H9 (cell line): ENCODE measurements at regions not wholly inside any gene's neighbourhood (a gene's known extent, or its start where the extent isn't known, plus 50 kb on each side); places are given as distances from the start of the nearest gene placed in this dataset.
A peak's percentile ranks its signal among the peaks of the same experiment; 100 is the strongest.

ENCODE experiments used
- DNase-seq: peaks from one replicate; pipeline ENCODE4 v3.0.0-alpha.2; 2017
- H2AFZ ChIP-seq: one replicate; pipeline ENCODE4 v1.6.1; 2013; ENCODE audit warnings: mild to moderate bottlenecking, low read length, control low read depth, moderate library complexity
- H2AK5ac ChIP-seq: 2 replicates; pipeline ENCODE4 v1.6.1; 2013; ENCODE audit warnings: low read length, control low read depth, mixed read lengths; ENCODE audit not compliant: insufficient read length
- H2BK120ac ChIP-seq: one replicate; pipeline ENCODE4 v1.6.1; 2013; ENCODE audit warnings: low read depth, mild to moderate bottlenecking, low read length, control low read depth, inconsistent platforms; ENCODE audit not compliant: poor library complexity, severe bottlenecking
- H2BK12ac ChIP-seq: 2 replicates; pipeline ENCODE4 v1.6.1; 2013; ENCODE audit warnings: low read length, control low read depth, mixed read lengths, low read depth; ENCODE audit not compliant: insufficient read length
- H2BK15ac ChIP-seq: 2 replicates; pipeline ENCODE4 v1.6.1; 2013; ENCODE audit warnings: low read depth, low read length, control low read depth
- H2BK20ac ChIP-seq: one replicate; pipeline ENCODE4 v1.6.1; 2013; ENCODE audit warnings: low read depth, mild to moderate bottlenecking, low read length, control low read depth, inconsistent platforms; ENCODE audit not compliant: poor library complexity, severe bottlenecking
- H2BK5ac ChIP-seq: 2 replicates; pipeline ENCODE4 v1.6.1; 2013; ENCODE audit warnings: low read length, control low read depth, mixed read lengths; ENCODE audit not compliant: insufficient read length
- H3K14ac ChIP-seq: 2 replicates; pipeline ENCODE4 v1.6.1; 2013; ENCODE audit warnings: low read length, control low read depth; ENCODE audit not compliant: insufficient read depth
- H3K18ac ChIP-seq: 2 replicates; pipeline ENCODE4 v1.6.1; 2013; ENCODE audit warnings: low read depth, mild to moderate bottlenecking, mixed read lengths, low read length, control low read depth; ENCODE audit not compliant: insufficient read length
- H3K23ac ChIP-seq: 2 replicates; pipeline ENCODE4 v1.6.1; 2013; ENCODE audit warnings: low read length, control low read depth, mixed read lengths, low read depth; ENCODE audit not compliant: insufficient read length
- H3K23me2 ChIP-seq: 2 replicates; pipeline ENCODE4 v1.6.1; 2013; ENCODE audit warnings: low read depth, mild to moderate bottlenecking, mixed read lengths, low read length, control low read depth; ENCODE audit not compliant: insufficient read length, poor library complexity, severe bottlenecking
- H3K27ac ChIP-seq: 2 replicates; pipeline ENCODE4 v1.5.1; 2013; ENCODE audit warnings: low read length, control low read depth, mixed read lengths, low read depth; ENCODE audit not compliant: insufficient read length
- H3K27me3 ChIP-seq: 2 replicates; pipeline ENCODE4 v1.6.1; 2013; ENCODE audit warnings: low read length, control low read depth, inconsistent platforms; ENCODE audit not compliant: insufficient read depth
- H3K4ac ChIP-seq: 2 replicates; pipeline ENCODE4 v1.6.1; 2013; ENCODE audit warnings: low read depth, mild to moderate bottlenecking, control low read depth, inconsistent platforms, low read length, moderate library complexity
- H3K4me1 ChIP-seq: 2 replicates; pipeline ENCODE4 v1.6.1; 2013; ENCODE audit warnings: low read length, control low read depth, inconsistent platforms; ENCODE audit not compliant: insufficient read depth
- H3K4me2 ChIP-seq: 2 replicates; pipeline ENCODE4 v1.6.1; 2013; ENCODE audit warnings: low read length, control low read depth, mixed read lengths; ENCODE audit not compliant: insufficient read length, insufficient read depth
- H3K56ac ChIP-seq: 2 replicates; pipeline ENCODE4 v1.6.1; 2013; ENCODE audit warnings: low read depth, mild to moderate bottlenecking, mixed read lengths, low read length, control low read depth; ENCODE audit not compliant: insufficient read length
- H3K79me1 ChIP-seq: 2 replicates; pipeline ENCODE4 v1.6.1; 2013; ENCODE audit warnings: low read depth, mild to moderate bottlenecking, moderate library complexity, low read length, control low read depth, inconsistent platforms; ENCODE audit not compliant: insufficient read depth, poor library complexity, severe bottlenecking
- H3K79me2 ChIP-seq: 2 replicates; pipeline ENCODE4 v1.6.1; 2013; ENCODE audit warnings: low read length, control low read depth, inconsistent platforms; ENCODE audit not compliant: insufficient read depth
- H3K9ac ChIP-seq: 2 replicates; pipeline ENCODE4 v1.6.1; 2013; ENCODE audit warnings: low read length, control low read depth, mixed read lengths; ENCODE audit not compliant: insufficient read length; ENCODE audit errors: extremely low read depth
- H3K9me3 ChIP-seq: one replicate; pipeline ENCODE4 v1.6.1; 2013; ENCODE audit warnings: low read depth, low read length, inconsistent platforms; ENCODE audit not compliant: control insufficient read depth
- H3T11ph ChIP-seq: one replicate; pipeline ENCODE4 v1.6.1; 2013; ENCODE audit warnings: mild to moderate bottlenecking, low read length, control low read depth, inconsistent platforms
- H4K20me1 ChIP-seq: one replicate; pipeline ENCODE4 v1.6.1; 2013; ENCODE audit not compliant: control insufficient read depth, insufficient read length, insufficient read depth
- H4K5ac ChIP-seq: 2 replicates; pipeline ENCODE4 v1.6.1; 2013; ENCODE audit warnings: low read depth, mild to moderate bottlenecking, mixed read lengths, low read length, control low read depth; ENCODE audit not compliant: insufficient read length
- H4K8ac ChIP-seq: replicated peaks from 2 replicates; pipeline ENCODE4 v1.6.1; 2013; ENCODE audit warnings: low read length, control low read depth, mixed read lengths, low read depth; ENCODE audit not compliant: insufficient read length
- H4K91ac ChIP-seq: 2 replicates; pipeline ENCODE4 v1.6.1; 2013; ENCODE audit warnings: low read depth, mild to moderate bottlenecking, moderate library complexity, mixed read lengths, low read length, control low read depth; ENCODE audit not compliant: insufficient read length
- H3K27ac Mint-ChIP-seq, 3 experiments: 2 replicates in 2 of 3; 3 replicates in 1 of 3; pipeline ENCODE4 v1.8.0; 2020 to 2021; ENCODE audit warnings: mixed read lengths in 3 of 3, mild to moderate bottlenecking in 1 of 3, moderate library complexity in 1 of 3
- H3K27me3 Mint-ChIP-seq: 2 replicates; pipeline ENCODE4 v1.8.0; 2021; ENCODE audit warnings: low read depth, mild to moderate bottlenecking, moderate library complexity, mixed read lengths
- H3K36me3 Mint-ChIP-seq, 3 experiments: 2 replicates in 2 of 3; 3 replicates in 1 of 3; pipeline ENCODE4 v1.8.0; 2020 to 2021; ENCODE audit warnings: low read depth in 3 of 3, mixed read lengths in 3 of 3; ENCODE audit not compliant: insufficient read depth in 1 of 3
- H3K4me1 Mint-ChIP-seq, 2 experiments: 2 replicates each; pipeline ENCODE4 v1.8.0; 2020; ENCODE audit warnings: mixed read lengths in 2 of 2
- H3K4me3 Mint-ChIP-seq, 2 experiments: 2 replicates in 1 of 2; 3 replicates in 1 of 2; pipeline ENCODE4 v1.8.0; 2020 to 2021; ENCODE audit warnings: mild to moderate bottlenecking in 2 of 2, mixed read lengths in 2 of 2, moderate library complexity in 1 of 2
- H3K9me3 Mint-ChIP-seq, 2 experiments: 2 replicates in 1 of 2; 3 replicates in 1 of 2; pipeline ENCODE4 v1.8.0; 2020; ENCODE audit warnings: mild to moderate bottlenecking in 2 of 2, mixed read lengths in 2 of 2, moderate library complexity in 1 of 2
- WGBS: extraction: QIAGEN DNeasy Blood & Tissue Kit; methylation state at CpG from one replicate; pipeline ENCODE4 v1.1.7; 2013; ENCODE audit warnings: missing lambda C conversion rate, low lambda C conversion rate, mixed read lengths; ENCODE audit not compliant: insufficient read length; ENCODE audit errors: extremely low coverage; 5-methylcytosine and 5-hydroxymethylcytosine counted together
- TF ChIP-seq, protein P1 (sequence below): fragments of 200-600 bp; sonication (generic); conservative IDR thresholded peaks from 3 replicates; pipeline ENCODE4 v1.8.0; 2021; ENCODE audit warnings: antibody characterized with exemption, mild to moderate bottlenecking

DNA sequence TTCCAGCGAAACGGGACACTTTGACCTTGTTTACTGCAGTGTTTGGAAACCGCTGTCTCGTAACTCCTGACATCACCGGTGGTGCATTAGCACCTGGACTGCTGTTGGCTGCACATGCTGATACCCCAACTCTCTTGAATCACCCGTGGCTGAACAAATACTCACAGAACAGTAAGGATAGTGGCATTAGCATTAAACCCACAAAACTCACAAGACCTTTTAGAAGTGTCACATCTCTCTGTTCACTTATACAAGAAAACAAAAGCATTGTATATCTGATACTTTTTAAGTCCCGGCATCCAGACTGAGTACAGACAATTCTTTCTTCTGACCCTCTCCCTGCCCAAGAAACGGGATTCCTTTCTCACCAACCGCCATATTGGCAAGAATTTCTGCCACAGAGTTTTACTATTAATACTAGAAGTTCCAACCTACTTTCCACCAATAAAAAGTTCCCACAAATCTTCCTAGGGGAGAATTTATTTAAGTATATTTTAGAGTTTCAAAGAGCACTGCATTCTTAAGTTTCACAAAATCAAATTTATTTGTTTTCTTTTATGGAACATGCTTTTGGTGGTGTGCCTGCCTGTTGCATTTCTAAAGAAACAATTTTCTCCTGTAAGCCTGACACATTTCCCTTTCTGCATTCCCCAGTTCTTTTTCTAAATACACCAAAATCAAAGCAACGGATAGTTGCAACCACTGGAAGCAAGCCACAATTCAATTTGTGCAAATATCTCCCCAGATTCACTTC, 208.4 kb upstream of the KLF14 start:
- Histone ChIP-seq H2BK12ac (no peak overlapping the region), H3K23ac (no peak overlapping the region), H3K4me1 (peaks cover 2% of the 10 kb centered on the region; the same call in 1 of the 2 replicates), H2BK20ac (no peak overlapping the region), H3K79me1 (no peaks in the 10 kb centered on the region), H3K14ac (no peak overlapping the region), H3K27ac (no peak overlapping the region), H3K4ac (no peak overlapping the region), H3K9me3 (no peaks in the 10 kb centered on the region), H4K91ac (no peak overlapping the region), H2BK15ac (no peak overlapping the region), H3K27me3 (no peaks in the 10 kb centered on the region), H2BK5ac (no peak overlapping the region), H3K23me2 (no peaks in the 10 kb centered on the region), H4K20me1 (no peaks in the 10 kb centered on the region), H4K5ac (no peak overlapping the region), H3K56ac (no peak overlapping the region), H3K4me2 (no peak overlapping the region), H3T11ph (no peak overlapping the region), H3K79me2 (no peaks in the 10 kb centered on the region), H2AFZ (no peak overlapping the region), H2AK5ac (no peak overlapping the region), H4K8ac (no peak overlapping the region), H3K18ac (no peak overlapping the region), H3K9ac (no peak overlapping the region), H2BK120ac (no peak overlapping the region)
- H3K4me1 Mint-ChIP-seq = peaks cover 27 to 35% of the 10 kb centered on the region in 2 experiments
- WGBS = no CpG with 5 or more reads among the region's 10 CpGs
- no peaks in the 10 kb centered on the region; a peak in 2 of 7 replicates for H3K36me3 Mint-ChIP-seq
- no peak overlapping the region for H3K4me3 Mint-ChIP-seq
- no peaks in the 10 kb centered on the region for H3K27me3 Mint-ChIP-seq
- peak overlapping the region in 1 of 3 experiments; percentile 14; a peak in 2 of 7 replicates for H3K27ac Mint-ChIP-seq
- H3K9me3 Mint-ChIP-seq = no peaks in the 10 kb centered on the region
- TF ChIP-seq, protein P1, sequence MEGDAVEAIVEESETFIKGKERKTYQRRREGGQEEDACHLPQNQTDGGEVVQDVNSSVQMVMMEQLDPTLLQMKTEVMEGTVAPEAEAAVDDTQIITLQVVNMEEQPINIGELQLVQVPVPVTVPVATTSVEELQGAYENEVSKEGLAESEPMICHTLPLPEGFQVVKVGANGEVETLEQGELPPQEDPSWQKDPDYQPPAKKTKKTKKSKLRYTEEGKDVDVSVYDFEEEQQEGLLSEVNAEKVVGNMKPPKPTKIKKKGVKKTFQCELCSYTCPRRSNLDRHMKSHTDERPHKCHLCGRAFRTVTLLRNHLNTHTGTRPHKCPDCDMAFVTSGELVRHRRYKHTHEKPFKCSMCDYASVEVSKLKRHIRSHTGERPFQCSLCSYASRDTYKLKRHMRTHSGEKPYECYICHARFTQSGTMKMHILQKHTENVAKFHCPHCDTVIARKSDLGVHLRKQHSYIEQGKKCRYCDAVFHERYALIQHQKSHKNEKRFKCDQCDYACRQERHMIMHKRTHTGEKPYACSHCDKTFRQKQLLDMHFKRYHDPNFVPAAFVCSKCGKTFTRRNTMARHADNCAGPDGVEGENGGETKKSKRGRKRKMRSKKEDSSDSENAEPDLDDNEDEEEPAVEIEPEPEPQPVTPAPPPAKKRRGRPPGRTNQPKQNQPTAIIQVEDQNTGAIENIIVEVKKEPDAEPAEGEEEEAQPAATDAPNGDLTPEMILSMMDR = no peak
- DNase-seq = no peak
